GM23248 (cell line): ENCODE measurements at regions not wholly inside any gene's neighbourhood (a gene's known extent, or its start where the extent isn't known, plus 50 kb on each side); places are given as distances from the start of the nearest gene placed in this dataset.
A peak's percentile ranks its signal among the peaks of the same experiment; 100 is the strongest.

ENCODE experiments used
- DNase-seq: peaks from one replicate; pipeline ENCODE4 v3.0.0-alpha.2; 2015
- H2AFZ ChIP-seq: fragments of 200-600 bp; sonication (generic); 2 replicates; pipeline ENCODE4 v1.6.1; 2016; ENCODE audit warnings: antibody characterized with exemption
- H3F3A ChIP-seq: fragments of 200-600 bp; sonication (generic); 2 replicates; pipeline ENCODE4 v1.6.1; 2016; ENCODE audit warnings: mild to moderate bottlenecking, antibody characterized with exemption, mixed run types; ENCODE audit not compliant: insufficient read depth
- H3K27ac ChIP-seq: fragments of 200-600 bp; sonication (generic); 2 replicates; pipeline ENCODE4 v1.5.1; 2016; ENCODE audit warnings: mild to moderate bottlenecking
- H3K27me3 ChIP-seq: fragments of 200-600 bp; sonication (generic); replicated peaks from 2 replicates; pipeline ENCODE4 v1.6.1; 2016; ENCODE audit warnings: mild to moderate bottlenecking; ENCODE audit not compliant: insufficient read depth
- H3K36me3 ChIP-seq: fragments of 200-600 bp; sonication (generic); 2 replicates; pipeline ENCODE4 v1.6.1; 2016; ENCODE audit warnings: low read depth, mild to moderate bottlenecking
- H3K4me1 ChIP-seq: fragments of 200-600 bp; sonication (generic); 2 replicates; pipeline ENCODE4 v1.6.1; 2016; ENCODE audit warnings: mild to moderate bottlenecking; ENCODE audit not compliant: insufficient read depth
- H3K4me2 ChIP-seq: fragments of 200-600 bp; sonication (generic); one replicate; pipeline ENCODE4 v1.6.1; 2016; ENCODE audit warnings: mild to moderate bottlenecking; ENCODE audit not compliant: unreplicated experiment
- H3K4me3 ChIP-seq: fragments of 200-600 bp; sonication (generic); 2 replicates; pipeline ENCODE4 v1.5.1; 2016; ENCODE audit warnings: mild to moderate bottlenecking
- H3K79me2 ChIP-seq: fragments of 200-600 bp; sonication (generic); 2 replicates; pipeline ENCODE4 v1.6.1; 2016; ENCODE audit warnings: mild to moderate bottlenecking; ENCODE audit not compliant: insufficient read depth
- H3K9ac ChIP-seq: fragments of 200-600 bp; sonication (generic); 2 replicates; pipeline ENCODE4 v1.6.1; 2016; ENCODE audit warnings: mild to moderate bottlenecking
- H3K9me2 ChIP-seq: fragments of 200-600 bp; sonication (generic); 2 replicates; pipeline ENCODE4 v1.6.1; 2016; ENCODE audit warnings: mixed run types, mild to moderate bottlenecking, moderate library complexity; ENCODE audit not compliant: insufficient read depth
- H3K9me3 ChIP-seq: fragments of 200-600 bp; sonication (generic); one replicate; pipeline ENCODE4 v1.6.1; 2017; ENCODE audit warnings: low read depth
- H4K20me1 ChIP-seq: fragments of 200-600 bp; sonication (generic); 2 replicates; pipeline ENCODE4 v1.6.0; 2016; ENCODE audit not compliant: insufficient read depth
- EZH2 ChIP-seq: fragments of 200-600 bp; sonication (generic); IDR thresholded peaks from 2 replicates; pipeline ENCODE4 v1.6.1; 2018; ENCODE audit warnings: antibody characterized with exemption, mild to moderate bottlenecking; ENCODE audit not compliant: insufficient read depth, poor library complexity, severe bottlenecking
- EZH2phosphoT487 ChIP-seq: fragments of 200-600 bp; sonication (generic); IDR thresholded peaks from 2 replicates; pipeline ENCODE4 v1.6.1; 2018; ENCODE audit warnings: antibody characterized with exemption, moderate library complexity, mild to moderate bottlenecking, low read depth; ENCODE audit not compliant: insufficient read depth
- WGBS, 2 experiments: methylation state at CpG; one replicate each; pipeline ENCODE4 v1.1.6; 2015 to 2017; ENCODE audit warnings: low lambda C conversion rate in 2 of 2, low coverage in 1 of 2; ENCODE audit errors: missing lambda C conversion rate in 2 of 2; 5-methylcytosine and 5-hydroxymethylcytosine counted together
- in situ Hi-C: fragments of 300-500 bp; cut with MboI; formaldehyde crosslinking; loops from 2 replicates; pipeline ENCODE4 v1.15.0; 2020

GRCh38 chr9:4424891-4425290, 65.4 kb upstream of the SLC1A1 start:
- Histone ChIP-seq H3K9me3 (no peaks in the 10 kb centered on the region), H3F3A (peaks cover 23% of the 10 kb centered on the region), H2AFZ (peak overlapping the region; percentile 47; the same call in 1 of the 2 replicates), H3K9ac (peak overlapping the region; percentile 4; the same call in 1 of the 2 replicates), H3K4me2 (peak overlapping the region; percentile 11), H3K36me3 (no peaks in the 10 kb centered on the region), H3K4me3 (no peak overlapping the region), H4K20me1 (no peaks in the 10 kb centered on the region), H3K79me2 (no peaks in the 10 kb centered on the region), H3K27ac (peak overlapping the region; percentile 56), H3K27me3 (no peaks in the 10 kb centered on the region), H3K9me2 (no peaks in the 10 kb centered on the region), H3K4me1 (peaks cover 27% of the 10 kb centered on the region)
- DNase-seq, result peak; percentile 53
- WGBS, 2 experiments, result 26 to 38% methylated on average over 4 of the region's 4 CpGs
- in situ Hi-C loops, result loop anchor here (25.0 kb wide), 1 partner anchor 88 kb away; no protein-coding TSS in a partner anchor
- TF ChIP-seq EZH2phosphoT487 (no peak), EZH2 (no peak)

DNA sequence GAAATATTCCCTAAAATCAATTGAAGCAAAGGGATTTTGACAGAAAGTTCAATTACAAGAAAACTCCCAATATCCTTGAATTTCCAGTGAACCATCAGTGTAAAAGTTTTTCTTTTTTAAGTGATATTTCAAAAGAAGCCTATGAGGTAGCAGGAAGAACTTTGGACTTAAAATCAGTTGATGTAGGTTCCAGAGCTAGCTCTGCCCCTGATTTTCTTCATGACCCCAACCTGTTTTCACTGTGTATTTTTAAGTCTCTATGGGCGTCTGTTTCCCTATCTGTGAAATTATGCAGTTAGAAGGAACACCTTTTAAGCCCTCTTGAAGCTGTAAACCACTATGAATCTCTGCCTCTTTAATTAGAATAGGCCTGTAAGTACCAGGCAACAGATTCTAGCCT, 66.2 kb upstream of the SLC1A1 start:
- TF ChIP-seq EZH2 (no peak), EZH2phosphoT487 (no peak)
- 95 to 100% methylated on average over 1 of the region's 1 CpG for WGBS, 2 experiments
- no peaks in the 10 kb centered on the region for H3K9me3 ChIP-seq
- H3K79me2 ChIP-seq, result no peaks in the 10 kb centered on the region
- H3K9me2 ChIP-seq, result no peaks in the 10 kb centered on the region
- H3K4me1 ChIP-seq, result peaks cover 27% of the 10 kb centered on the region
- H3K4me2 ChIP-seq, result no peak overlapping the region
- H3K27ac ChIP-seq, result no peak overlapping the region
- no peaks in the 10 kb centered on the region for H4K20me1 ChIP-seq
- in situ Hi-C loops, result no loop called here
- DNase-seq, result no peak
- no peak overlapping the region for H3K9ac ChIP-seq
- H3K36me3 ChIP-seq, result no peaks in the 10 kb centered on the region
- H3F3A ChIP-seq, result peaks cover 18% of the 10 kb centered on the region
- no peak overlapping the region for H3K4me3 ChIP-seq
- H2AFZ ChIP-seq, result no peak overlapping the region
- H3K27me3 ChIP-seq, result no peaks in the 10 kb centered on the region

DNA sequence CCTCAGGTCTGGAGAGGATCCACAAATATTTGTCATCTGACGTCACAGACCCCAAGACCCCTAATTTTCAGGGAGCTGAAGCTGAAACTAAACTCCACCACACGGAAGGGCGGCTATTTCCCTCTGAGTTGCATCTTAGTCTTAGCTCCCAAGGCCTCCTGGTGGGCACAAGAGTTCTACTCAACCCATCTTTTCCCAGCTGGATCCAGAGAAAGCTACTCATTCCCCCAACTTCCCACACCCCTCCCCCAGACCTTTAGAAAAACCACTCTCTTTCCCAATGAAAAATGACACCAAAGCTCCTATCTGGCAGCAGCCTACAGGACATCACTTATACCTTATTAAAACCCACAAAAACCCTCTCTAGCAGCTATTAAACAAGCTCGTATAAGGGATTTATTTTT, 67.1 kb upstream of the SLC1A1 start:
- Histone ChIP-seq H4K20me1 (no peaks in the 10 kb centered on the region), H3K27ac (no peak overlapping the region), H2AFZ (no peak overlapping the region), H3K79me2 (no peaks in the 10 kb centered on the region), H3K36me3 (no peaks in the 10 kb centered on the region), H3K9me2 (no peaks in the 10 kb centered on the region), H3K9me3 (no peaks in the 10 kb centered on the region), H3K9ac (no peak overlapping the region), H3F3A (peaks cover 26% of the 10 kb centered on the region), H3K4me1 (peaks cover 35% of the 10 kb centered on the region), H3K27me3 (no peaks in the 10 kb centered on the region), H3K4me2 (no peak overlapping the region), H3K4me3 (no peak overlapping the region)
- in situ Hi-C loops, result no loop called here
- 67 to 72% methylated on average over 4 of the region's 4 CpGs for WGBS, 2 experiments
- DNase-seq, result no peak
- TF ChIP-seq EZH2 (no peak), EZH2phosphoT487 (no peak)

DNA sequence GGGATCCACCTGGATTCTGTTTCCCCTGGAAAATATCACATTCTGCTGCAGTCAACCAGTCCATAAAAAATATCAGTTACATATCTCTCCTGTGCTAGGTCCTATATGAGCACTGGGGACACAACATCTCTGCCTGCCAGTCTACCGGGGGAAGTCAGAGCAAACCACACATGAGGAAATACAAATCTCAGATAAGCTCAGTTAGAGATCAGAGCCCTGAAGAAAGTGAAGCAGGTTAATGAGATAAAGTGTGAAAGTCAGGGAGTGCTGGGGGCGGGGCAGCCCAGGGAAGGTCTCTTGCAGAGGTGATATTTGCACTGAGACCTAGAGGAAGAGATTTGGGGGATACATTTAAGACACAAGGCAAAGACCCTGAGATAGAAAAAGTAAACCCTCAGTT, 67.8 kb upstream of the SLC1A1 start:
- no peak overlapping the region for H3K4me2 ChIP-seq
- no peaks in the 10 kb centered on the region for H3K27me3 ChIP-seq
- H3F3A ChIP-seq, result peaks cover 32% of the 10 kb centered on the region
- H3K36me3 ChIP-seq, result no peaks in the 10 kb centered on the region
- no peak overlapping the region for H2AFZ ChIP-seq
- no peak overlapping the region for H3K9ac ChIP-seq
- 68 to 74% methylated on average over 2 of the region's 2 CpGs for WGBS, 2 experiments
- DNase-seq, result no peak
- H3K4me1 ChIP-seq, result peaks cover 42% of the 10 kb centered on the region
- no peaks in the 10 kb centered on the region for H4K20me1 ChIP-seq
- H3K79me2 ChIP-seq, result no peaks in the 10 kb centered on the region
- H3K27ac ChIP-seq, result no peak overlapping the region
- TF ChIP-seq EZH2, result no peak
- no peak for TF ChIP-seq EZH2phosphoT487
- in situ Hi-C loops, result no loop called here
- H3K9me2 ChIP-seq, result no peaks in the 10 kb centered on the region
- no peaks in the 10 kb centered on the region for H3K9me3 ChIP-seq
- no peak overlapping the region for H3K4me3 ChIP-seq

GRCh38 chr9:4421847-4422246, 68.4 kb upstream of the SLC1A1 start:
- TF ChIP-seq EZH2phosphoT487, result no peak
- no peak for TF ChIP-seq EZH2
- no peak overlapping the region for H3K9ac ChIP-seq
- peaks cover 32% of the 10 kb centered on the region for H3F3A ChIP-seq
- no peaks in the 10 kb centered on the region for H3K9me2 ChIP-seq
- no peaks in the 10 kb centered on the region for H3K36me3 ChIP-seq
- 90% methylated on average over 1 of the region's 1 CpG for WGBS, 2 experiments
- H3K27ac ChIP-seq, result no peak overlapping the region
- H3K4me1 ChIP-seq, result peaks cover 49% of the 10 kb centered on the region
- no peak overlapping the region for H3K4me3 ChIP-seq
- no peak overlapping the region for H3K4me2 ChIP-seq
- in situ Hi-C loops, result no loop called here
- no peaks in the 10 kb centered on the region for H4K20me1 ChIP-seq
- H3K9me3 ChIP-seq, result no peaks in the 10 kb centered on the region
- DNase-seq, result no peak
- no peaks in the 10 kb centered on the region for H3K79me2 ChIP-seq
- H2AFZ ChIP-seq, result no peak overlapping the region
- no peaks in the 10 kb centered on the region for H3K27me3 ChIP-seq
